Urothelium cell line (cell line): ENCODE measurements at regions not wholly inside any gene's neighbourhood (a gene's known extent, or its start where the extent isn't known, plus 50 kb on each side); places are given as distances from the start of the nearest gene placed in this dataset.
"Not testable (repeated sequence)": the region's sequence is repeated elsewhere in the genome, so short reads cannot be mapped to it uniquely, and the experiment has no call there.

Source experiments
- DNase-seq: peaks from one replicate; pipeline ENCODE4 v3.0.0; 2011; ENCODE audit warnings: low spot score, mixed read lengths
- FAIRE-seq: peaks from 2 replicates; lab custom pipeline; 2011; peaks lifted over from hg19 to GRCh38; lab: Jason Lieb, UNC

DNA sequence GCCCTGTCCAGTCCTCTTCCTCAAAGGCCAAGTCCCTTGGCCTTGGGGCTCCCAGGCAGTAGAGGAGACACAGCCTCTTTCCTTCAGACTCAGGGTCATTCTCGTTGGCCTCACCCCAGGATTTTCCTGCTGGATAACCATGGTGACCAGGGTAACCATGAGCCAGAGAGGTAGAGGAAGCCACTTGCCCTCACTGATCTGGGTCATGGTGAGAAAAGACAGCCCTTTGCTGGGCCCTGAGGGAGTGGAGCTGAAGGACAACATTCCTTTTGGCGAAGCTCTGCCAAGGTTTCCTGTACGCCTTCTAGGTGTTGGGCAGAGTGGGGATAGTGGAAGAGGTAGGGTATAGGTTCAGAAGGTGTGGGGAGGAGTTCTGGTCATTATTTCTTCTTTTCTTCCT, 53.1 kb upstream of the WNT4 start:
- FAIRE-seq (no peak), DNase-seq (no peak)

DNA sequence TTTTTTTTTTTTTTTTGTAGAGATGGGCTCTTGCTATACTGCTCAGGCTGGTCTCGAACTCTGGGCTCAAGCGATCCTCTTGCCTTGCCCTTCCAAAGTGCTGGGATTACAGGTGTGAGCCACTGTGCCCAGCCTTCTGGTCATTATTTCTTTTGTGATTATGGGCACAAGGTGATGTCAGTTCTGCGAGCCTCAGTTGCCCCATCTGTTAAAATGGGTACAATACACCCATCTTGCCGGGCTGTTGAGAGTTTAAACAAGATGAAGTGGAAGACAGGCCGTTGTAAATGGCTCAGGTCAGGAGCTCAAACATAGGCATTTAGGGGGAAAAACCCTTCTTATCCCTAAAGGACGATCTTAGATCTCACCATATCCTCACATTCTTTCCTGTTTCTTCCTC, 53.7 kb upstream of the WNT4 start:
- FAIRE-seq (no peak), DNase-seq (no peak)

DNA sequence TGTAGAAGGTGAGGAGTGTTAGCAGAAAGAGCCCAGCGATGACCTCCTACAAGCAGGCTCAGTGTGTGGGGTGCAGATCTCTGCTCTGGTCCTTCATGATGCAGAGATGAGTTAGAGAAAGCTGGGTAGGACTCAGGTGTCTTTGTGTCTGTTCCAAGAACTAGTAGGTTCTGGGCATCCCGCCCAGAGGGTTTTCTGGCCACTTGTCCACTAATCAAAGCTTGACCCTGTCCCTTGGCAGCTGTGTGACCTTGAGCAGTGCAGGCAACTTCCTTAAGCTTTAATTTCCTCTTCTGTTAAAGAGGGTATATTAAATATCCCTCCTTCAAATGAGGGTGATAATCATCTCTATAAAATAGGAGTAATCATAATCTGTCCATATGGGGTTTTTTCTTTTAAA, 54.7 kb upstream of the WNT4 start:
- DNase-seq: no peak
- no peak for FAIRE-seq

DNA sequence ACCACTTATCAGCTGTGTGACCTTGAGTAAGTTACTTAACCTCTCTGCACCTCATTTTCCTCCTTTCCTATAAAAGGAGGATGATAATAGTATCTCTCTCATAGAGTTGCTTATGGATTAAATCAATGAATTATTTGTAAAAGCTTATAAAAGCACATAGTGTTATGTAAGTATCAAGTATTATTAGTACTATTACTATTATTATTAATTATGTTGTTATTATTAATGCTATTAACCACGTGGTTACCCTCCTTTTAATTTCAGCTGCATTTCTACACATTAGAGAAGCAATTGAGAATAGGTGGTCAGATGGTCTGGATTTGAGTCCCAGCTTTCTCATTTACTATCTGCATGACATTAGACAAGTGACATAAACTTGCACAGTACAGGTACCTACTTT, 58.1 kb upstream of the WNT4 start:
- FAIRE-seq (no peak), DNase-seq (no peak)

DNA sequence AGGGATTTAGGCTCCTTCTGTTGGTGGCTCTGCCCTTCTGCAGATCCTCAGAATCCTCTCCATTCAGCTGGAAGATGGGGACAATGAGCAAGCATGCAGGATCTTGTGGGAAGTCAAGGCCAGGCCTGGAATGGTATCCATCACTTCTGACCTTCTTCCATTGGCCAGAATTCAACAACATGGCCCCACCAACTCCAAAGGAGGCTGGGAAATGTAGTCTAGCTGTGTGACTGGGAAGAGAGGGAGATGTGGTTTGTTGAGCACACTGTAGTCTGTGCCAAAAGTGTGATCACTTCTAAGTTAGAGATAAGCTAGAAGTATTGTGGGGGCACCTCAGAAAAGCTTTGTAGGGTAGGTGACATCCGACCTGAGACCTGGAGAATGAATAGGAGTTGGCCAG, 60.4 kb upstream of the WNT4 start:
- FAIRE-seq: peak; percentile 5
- no peak for DNase-seq

DNA sequence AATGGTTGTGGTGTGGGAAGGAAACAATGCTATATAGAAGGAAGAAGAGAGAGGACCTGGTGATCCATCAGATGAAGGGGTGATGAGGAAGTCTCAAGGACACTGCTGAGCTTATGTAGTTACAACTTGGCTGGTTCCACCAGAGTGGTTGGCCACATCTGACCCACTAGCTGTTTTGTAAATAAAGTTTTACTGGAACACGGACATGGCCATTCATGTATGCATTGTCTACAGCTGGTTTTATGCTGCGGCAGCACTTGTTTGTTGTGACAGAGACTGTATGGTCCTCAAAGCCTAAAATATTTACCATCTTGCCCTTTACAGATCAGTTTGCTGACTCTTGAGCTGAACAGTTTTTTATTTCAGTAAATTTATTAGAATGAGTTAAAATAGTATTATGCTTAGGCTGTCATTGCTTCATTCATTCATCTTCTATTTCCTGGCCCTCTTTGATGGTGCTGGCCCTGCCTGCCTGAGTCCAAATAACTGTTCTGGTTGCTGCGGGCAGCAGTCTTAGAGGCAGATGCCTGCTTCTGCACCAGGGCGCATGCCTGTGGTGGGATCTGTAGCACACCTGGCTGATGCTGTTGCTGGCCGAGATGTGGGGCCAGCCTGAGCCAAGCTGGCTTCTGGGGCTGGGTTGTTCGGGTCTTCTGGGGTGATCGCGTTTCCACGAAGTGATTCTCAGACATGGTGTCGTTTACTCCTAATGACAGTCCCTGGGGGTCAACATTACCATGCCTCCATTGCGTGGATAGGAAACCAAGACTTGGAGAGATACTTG, 61.4 kb upstream of the WNT4 start:
- FAIRE-seq: no peak
- DNase-seq: no peak

DNA sequence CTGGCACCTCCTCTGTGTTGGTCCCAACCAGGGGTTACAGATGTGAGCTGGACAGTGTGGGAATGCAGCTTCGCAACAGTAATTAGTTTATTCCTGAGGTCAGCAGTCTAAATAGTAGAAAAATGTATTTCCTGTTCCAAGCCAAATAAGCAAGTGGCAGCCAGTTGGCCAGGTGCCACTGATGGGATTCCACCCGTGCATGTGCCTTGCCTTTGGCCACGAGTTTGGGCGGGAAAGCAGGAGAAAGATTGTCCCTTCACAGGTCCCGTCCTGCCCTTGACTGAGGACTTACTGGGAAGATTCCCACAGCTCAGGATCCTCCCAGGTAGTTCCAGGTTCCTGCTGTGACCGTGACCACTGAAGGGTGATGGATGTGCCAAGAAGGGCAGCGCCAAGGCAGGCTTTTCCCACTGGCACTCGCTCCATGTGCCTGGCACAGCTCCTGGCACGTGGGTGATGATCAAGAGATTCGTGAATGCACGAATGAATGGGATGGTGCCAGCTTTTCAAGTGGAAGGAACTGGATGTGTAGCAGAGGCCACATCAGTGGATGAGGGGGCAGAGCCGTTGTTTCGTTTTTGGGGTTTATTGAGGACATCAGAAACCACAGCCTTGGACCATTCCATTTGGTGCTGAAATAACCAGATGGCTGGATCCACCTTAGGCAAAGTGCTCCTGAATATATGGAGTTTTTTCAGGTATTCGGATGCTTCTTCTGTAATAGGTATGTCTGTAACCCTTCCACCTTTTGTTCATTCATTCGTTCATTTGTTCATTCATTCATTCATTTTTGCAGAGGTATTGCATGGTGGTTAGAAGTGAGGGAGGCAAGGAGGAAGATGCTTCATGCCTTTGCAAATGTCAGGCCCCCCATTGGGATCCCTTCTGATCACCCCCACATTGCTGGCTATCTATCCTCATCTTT, 62.4 kb upstream of the WNT4 start:
- FAIRE-seq (no peak), DNase-seq (no peak)

DNA sequence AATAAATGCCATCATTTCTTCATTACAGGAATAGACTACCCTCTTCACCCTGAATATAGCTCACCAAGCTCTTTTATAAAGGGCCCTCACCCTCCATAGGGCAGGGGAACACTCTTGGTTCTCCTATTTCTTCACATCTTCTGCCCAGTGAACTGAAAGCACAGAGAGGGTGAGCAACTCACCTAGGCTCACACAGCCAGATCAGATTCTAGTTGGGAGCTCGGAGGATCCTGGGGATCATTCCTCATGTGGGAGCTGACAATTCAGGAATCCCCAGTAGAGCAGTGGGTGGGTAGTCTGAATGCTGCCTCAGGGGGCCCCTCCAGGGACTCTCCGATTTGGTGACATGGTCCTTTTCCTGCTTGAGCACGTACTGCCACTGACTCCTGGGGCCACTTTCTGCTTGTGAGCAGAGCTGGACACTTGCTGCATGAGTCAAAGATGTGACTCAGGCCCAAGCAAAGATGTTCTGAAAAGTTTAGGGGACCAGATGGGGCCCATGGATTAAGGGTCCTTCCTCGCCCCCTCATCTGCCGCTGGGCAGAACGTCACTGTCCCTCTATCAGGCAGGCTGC, 63.7 kb upstream of the WNT4 start:
- no peak for FAIRE-seq
- DNase-seq: no peak

DNA sequence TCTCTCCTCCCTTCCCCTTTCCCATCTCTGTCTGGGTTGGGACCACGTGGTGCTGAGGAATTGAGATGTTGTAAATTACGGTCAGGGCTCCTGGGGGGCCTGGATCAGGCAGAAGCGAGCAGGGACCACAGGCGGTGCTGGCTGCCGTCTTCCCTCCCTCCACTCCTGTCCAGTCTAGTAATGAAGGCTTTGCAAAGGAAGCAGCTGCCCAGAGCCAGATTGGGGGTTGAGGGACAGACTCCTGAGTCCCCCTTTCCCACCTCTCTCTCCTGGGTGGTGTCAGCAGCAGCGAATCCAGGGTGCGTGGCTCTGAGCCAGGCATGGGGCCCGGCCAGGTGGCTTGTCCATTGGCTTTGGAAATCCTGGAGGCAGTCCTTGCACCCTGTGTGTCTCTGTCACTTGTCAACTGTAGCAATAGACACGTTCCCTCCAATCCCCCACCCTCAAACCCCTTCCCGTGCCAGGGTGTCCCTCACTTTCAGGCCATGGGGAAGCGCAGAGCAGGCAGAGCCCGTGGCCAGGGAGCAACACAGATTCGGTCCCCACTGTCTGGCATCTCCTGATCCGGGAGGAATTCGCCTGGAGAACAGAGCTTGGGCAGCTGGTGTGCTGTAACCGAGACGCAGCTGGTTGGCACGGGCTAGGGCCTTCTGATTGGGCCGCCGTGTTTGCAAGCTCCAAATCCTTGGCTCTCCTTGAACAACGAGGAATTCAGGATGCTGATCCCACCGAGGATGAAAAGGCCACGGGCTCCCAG, 64.8 kb upstream of the WNT4 start:
- DNase-seq: no peak
- FAIRE-seq: no peak

DNA sequence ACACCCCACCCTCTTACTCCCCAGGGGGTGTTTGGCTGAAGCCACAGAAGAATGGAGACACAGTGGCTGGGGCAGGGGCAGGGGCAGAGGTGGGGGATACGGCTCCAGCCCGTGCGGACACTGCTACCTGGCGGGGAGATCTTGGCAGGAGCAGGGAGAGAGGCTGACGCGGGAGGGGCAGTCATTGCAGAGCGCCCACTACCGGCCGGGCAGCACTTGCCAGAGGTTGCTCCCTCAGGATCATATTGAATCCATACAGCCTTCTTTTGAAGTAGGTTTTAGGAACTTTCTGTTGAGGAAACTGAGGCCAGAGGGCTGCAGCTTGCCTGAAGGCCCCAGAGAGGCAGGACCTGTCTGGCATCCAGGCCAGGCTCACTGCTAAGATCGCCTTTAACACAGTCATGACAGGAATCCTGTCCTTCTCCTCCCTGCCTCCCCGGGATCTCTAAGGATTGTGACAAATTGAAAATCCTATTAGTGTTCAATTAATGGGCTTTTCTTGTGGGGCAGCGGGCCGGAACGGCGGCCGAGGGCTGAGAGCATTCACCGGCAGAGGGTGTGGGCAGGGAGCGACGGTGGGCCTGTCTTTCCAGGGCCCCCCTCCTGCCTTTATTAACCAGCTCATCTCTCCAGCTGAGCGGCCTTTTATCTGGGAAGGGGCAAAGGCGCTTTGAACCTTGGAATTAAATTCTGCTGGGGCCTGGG, 65.5 kb upstream of the WNT4 start:
- DNase-seq: no peak
- no peak for FAIRE-seq

DNA sequence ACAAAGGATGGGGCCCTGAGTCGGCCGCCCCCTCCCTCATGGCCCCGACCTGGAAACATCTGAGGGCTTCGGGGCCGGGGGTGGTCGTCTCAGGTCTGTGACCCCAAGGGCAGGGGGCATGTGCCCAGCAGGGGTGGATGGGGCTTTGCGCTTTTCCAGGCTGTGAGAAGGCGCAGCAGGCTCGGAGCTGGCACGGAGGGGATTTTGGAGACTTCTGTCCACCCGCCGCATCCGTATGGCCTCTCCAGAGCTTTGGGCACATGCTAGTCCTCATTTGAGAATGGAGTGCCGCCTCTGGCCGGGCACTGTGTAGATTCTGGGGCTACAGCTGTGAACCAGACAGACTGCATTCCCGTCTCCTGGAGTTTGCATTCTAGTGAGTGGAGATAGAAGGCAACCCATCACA, 66.1 kb upstream of the WNT4 start:
- FAIRE-seq (no peak), DNase-seq (no peak)

DNA sequence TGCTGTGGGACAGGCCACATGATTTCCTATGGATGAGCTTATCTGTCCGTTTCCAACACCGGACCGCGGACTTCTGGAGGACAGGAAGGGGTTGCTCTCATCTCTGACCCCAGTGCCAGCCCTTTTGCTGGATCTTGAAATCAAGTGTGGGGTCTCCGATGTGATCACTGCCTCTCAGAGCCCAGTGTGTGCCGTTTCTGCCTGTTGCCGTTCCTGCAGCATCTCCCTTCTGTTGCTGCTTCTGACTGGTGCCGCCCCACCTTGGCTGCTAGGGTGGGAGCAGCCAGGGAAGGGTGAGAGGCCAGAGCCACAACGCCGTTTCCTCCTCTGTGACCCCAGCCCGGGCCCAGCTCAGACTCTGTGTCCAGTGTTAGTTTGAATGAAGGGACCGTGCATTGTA, 67.3 kb upstream of the WNT4 start:
- no peak for DNase-seq
- no peak for FAIRE-seq

DNA sequence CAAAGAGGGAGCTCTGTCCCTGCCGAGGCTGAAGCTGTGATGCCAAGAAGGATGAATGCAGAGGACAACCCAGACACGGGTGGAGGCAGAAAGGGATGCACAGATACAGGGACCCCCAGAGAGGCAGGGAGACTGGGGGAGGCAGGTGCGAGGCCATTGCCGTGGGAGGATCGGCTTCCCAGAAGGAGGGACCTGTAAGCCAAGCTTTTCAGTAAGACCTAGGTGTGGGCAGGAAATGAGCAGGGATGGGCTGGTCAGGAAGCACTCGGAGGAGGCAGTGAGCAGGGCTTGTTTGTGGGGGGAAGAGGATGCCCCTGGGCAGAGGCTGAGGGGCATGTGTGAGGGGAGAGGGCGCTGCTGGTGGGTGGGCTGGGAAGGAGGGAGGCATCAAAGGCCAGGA, 67.7 kb upstream of the WNT4 start:
- DNase-seq (no peak), FAIRE-seq (no peak)

DNA sequence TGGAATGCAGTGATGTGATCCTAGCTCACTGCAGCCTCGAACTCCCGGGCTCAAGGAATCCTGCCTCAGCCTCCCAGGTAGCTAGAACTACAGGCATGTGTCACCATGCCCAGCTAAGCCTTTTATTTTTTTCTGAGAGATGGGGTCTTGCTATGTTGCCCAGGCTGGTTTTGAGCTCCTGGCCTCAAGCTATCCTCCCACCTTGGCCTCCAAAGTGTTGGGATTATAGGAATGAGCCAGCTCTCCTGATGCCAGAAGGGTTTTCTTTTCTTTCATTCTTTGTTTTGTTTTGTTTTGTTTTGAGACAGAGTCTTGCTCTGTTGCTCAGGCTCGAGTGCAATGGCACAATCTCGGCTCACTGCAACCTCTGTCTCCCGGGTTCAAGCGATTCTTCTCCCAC, 68.6 kb upstream of the WNT4 start:
- DNase-seq, FAIRE-seq: not testable (repeated sequence)

DNA sequence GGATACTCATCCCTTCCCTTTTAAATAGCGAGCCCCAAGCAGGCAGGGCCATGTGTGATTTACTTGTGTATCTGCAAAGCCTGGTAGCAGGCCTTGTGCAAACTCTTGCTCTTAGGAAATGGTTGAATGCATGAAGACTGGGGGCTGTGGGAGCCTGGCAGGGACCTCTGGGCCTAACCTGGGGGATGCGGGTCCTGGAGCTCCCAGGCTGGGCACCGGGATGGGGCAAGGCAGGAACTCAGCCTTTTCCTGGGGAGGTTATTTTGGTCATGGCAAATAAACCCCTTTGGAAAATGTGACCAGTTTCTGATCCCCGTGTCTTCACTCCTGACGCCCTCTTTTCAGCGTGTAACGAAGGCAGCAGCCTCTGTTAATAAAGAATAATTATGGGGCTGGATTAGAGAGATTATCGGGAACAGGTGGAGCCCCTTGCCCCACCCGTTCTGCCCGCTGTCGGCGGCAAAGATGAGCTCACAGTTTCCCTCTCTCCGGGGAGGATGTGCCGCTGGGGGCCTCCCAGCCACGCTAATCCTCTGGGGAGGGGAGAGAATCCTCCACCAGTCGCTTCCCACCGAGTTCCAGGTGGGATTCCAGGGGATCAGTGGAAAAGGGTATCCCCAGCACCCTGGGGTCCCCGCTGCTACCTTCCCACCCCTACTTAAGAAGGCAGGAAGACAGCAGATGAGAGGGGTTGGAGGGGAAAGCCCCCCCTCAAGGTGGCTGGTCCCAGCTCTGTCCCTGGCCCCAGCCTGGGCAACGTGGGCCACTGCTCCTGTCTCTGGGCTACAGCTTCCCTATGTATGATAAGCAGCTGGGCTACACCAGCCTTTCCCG, 69.7 kb upstream of the WNT4 start:
- FAIRE-seq (no peak), DNase-seq (no peak)

DNA sequence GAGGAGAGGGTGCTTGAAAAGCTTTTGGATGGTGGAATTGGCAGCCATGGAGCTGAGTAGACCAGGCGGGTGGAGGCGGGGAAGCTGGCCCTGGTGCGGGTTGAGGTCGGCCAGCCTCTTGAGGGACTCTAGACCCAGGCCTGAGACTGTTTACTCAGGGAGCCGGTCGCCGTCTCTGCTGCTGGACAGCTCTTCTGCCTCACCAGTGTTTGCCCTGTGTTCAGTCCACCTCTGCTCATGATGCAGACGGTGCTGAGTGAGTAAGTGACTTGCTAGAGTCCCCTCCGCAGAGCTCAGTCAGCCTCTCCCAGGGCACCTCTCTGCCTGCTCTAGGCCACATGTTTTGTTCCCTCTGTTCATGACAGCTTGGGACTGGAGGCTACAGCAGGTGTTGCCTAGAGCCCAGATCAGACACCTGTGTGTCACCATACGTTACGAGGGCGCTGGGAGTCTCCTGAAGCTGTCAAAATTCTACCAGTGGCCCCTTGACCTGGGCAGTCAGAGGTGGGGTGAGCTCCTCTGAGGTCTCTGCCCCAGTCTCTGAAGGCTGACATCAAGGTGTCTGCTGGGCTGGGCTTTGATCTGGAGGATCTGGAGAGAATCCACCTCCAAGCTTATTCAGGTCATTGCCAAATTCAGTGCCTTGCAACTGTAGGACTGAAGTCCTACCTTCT, 73.5 kb upstream of the WNT4 start:
- DNase-seq (no peak), FAIRE-seq (no peak)

DNA sequence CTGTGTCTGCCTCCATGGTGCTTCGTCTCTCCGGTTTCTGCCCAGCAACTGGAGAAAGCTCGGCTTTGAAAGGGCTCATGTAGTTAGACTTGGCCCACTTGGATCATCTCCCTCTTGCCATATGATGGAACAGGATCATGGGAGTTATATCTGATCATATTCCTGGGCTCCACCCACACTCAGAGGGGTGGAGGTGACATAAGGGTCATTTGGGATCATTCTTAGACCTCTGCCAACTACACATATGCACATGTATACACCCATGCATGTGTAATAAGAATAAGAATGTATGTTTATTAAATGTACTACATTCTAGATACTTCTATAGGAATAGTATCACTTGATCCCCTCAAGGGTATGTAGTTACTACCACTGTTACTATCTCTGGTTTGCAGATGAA, 74.1 kb upstream of the WNT4 start:
- no peak for DNase-seq
- FAIRE-seq: no peak

DNA sequence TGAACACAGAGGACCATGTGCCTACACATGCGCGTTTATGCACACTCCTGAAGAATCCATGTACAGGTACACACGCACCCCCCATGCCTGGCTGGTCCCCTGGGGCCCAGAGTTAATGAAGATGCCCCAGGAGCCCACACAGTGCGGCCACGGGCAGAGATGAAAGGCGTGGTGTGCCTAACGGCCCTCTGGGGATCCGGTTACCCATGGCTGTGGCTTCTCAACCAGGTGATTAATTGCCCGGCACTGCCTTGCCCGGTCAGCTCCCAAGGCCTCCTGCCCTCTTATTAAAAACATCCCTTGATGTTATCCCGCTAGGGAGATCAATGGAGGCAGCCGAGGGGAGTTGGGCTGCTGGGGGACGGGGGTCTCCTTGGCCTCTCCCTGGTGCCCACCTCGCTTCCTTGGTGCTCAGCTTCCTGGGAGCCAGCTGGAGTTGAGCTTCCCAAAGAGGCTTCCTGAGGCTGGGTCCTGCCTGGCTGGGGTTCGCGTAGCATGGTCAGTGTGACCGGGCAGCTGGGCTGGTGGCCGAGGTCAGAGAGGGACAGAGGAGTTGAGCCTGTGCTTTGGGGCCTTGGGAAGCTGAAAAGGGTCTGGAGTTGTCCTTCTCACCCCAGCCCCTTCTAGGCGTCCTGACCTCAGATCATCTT, 75.0 kb upstream of the WNT4 start:
- no peak for FAIRE-seq
- no peak for DNase-seq
